Stomach (tissue), 4 donors: ENCODE measurements at regions not wholly inside any gene's neighbourhood (a gene's known extent, or its start where the extent isn't known, plus 50 kb on each side); places are given as distances from the start of the nearest gene placed in this dataset.

ENCODE experiments used
- EP300 ChIP-seq: sonication (generic); formaldehyde crosslinking; IDR thresholded peaks from one replicate; pipeline ENCODE4 v1.6.1; 2017; ENCODE audit warnings: antibody characterized with exemption
- POLR2AphosphoS5 ChIP-seq, 3 donors: sonication (generic); formaldehyde crosslinking; IDR thresholded peaks; one replicate each; pipeline ENCODE4 v1.6.1; 2016; ENCODE audit warnings: antibody characterized with exemption in 3 of 3

GRCh38 chr2:5227062-5227699, 465.0 kb upstream of the SOX11 start:
- TF ChIP-seq POLR2AphosphoS5 (IDR thresholded peaks at IDR 0.05), result no peak
- no peak for TF ChIP-seq EP300
